Colonic mucosa (tissue), 4 donors: ENCODE measurements at regions not wholly inside any gene's neighbourhood (a gene's known extent, or its start where the extent isn't known, plus 50 kb on each side); places are given as distances from the start of the nearest gene placed in this dataset.

ENCODE experiments used
- DNase-seq: peaks from one replicate; pipeline ENCODE4 v3.0.0-alpha.2; 2020
- H3K27ac ChIP-seq: fragments of 200-600 bp; one replicate; pipeline ENCODE4 v1.8.0; 2021
- H3K27me3 ChIP-seq: fragments of 200-600 bp; one replicate; pipeline ENCODE4 v1.8.0; 2021
- H3K36me3 ChIP-seq: fragments of 200-600 bp; one replicate; pipeline ENCODE4 v1.8.0; 2021
- H3K4me1 ChIP-seq: fragments of 200-600 bp; one replicate; pipeline ENCODE4 v1.8.0; 2021; ENCODE audit warnings: mild to moderate bottlenecking
- H3K4me3 ChIP-seq: fragments of 200-600 bp; one replicate; pipeline ENCODE4 v1.8.0; 2021
- H3K9ac ChIP-seq, 2 donors: one replicate each; pipeline ENCODE4 v1.7.0; 2013; ENCODE audit warnings: control low read depth in 2 of 2, low read depth in 2 of 2, low read length in 2 of 2
- H3K9me3 ChIP-seq: fragments of 200-600 bp; one replicate; pipeline ENCODE4 v1.8.0; 2021
- intact Hi-C: fragments of 100-400 bp; cut with DNase I; formaldehyde crosslinking; loops from one replicate; pipeline ENCODE4 v1.14.1; 2022
- TF ChIP-seq, protein P1 (sequence below): fragments of 200-600 bp; IDR thresholded peaks from one replicate; pipeline ENCODE4 v1.8.0; 2022; ENCODE audit warnings: antibody characterized with exemption, mild to moderate bottlenecking
- donor health status: healthy.
- donor health status: DM: no; HTN: no; CAD: no.
- donor health status: DM: no; HTN: no; CAD: no.

GRCh38 chr14:44785096-44785495 is 176.7 kb downstream of the KLHL28 start:
- Histone ChIP-seq H3K27me3 (no peaks in the 10 kb centered on the region), H3K27ac (no peak overlapping the region), H3K9ac (no peak overlapping the region), H3K4me1 (no peaks in the 10 kb centered on the region), H3K9me3 (no peaks in the 10 kb centered on the region), H3K36me3 (no peaks in the 10 kb centered on the region), H3K4me3 (no peak overlapping the region)
- TF ChIP-seq, protein P1, sequence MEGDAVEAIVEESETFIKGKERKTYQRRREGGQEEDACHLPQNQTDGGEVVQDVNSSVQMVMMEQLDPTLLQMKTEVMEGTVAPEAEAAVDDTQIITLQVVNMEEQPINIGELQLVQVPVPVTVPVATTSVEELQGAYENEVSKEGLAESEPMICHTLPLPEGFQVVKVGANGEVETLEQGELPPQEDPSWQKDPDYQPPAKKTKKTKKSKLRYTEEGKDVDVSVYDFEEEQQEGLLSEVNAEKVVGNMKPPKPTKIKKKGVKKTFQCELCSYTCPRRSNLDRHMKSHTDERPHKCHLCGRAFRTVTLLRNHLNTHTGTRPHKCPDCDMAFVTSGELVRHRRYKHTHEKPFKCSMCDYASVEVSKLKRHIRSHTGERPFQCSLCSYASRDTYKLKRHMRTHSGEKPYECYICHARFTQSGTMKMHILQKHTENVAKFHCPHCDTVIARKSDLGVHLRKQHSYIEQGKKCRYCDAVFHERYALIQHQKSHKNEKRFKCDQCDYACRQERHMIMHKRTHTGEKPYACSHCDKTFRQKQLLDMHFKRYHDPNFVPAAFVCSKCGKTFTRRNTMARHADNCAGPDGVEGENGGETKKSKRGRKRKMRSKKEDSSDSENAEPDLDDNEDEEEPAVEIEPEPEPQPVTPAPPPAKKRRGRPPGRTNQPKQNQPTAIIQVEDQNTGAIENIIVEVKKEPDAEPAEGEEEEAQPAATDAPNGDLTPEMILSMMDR: no peak
- intact Hi-C loops: no loop called here
- no peak for DNase-seq

DNA sequence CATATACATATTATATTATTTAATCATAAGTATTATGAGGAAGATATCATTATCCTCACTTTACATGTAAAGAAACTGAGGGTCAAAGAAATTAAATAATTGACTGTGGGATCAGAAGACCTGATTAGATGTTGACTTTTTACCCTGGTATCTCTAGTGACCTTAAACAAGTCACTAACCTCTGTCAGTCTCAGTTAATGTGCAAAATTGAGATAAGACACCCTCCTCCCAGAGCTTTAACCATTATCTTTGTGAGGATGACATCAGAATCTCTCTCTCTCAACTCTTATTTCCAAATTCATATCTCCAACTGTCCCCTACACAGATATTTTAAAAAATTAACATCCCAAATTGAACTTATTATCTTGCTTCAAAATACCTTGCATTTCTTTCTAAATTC is 177.8 kb downstream of the KLHL28 start:
- Histone ChIP-seq H3K36me3 (no peaks in the 10 kb centered on the region), H3K4me1 (no peaks in the 10 kb centered on the region), H3K27me3 (no peaks in the 10 kb centered on the region), H3K27ac (no peak overlapping the region), H3K9ac (no peak overlapping the region), H3K4me3 (no peak overlapping the region), H3K9me3 (no peaks in the 10 kb centered on the region)
- no peak for DNase-seq
- intact Hi-C loops: no loop called here
- TF ChIP-seq, protein P1: no peak

DNA sequence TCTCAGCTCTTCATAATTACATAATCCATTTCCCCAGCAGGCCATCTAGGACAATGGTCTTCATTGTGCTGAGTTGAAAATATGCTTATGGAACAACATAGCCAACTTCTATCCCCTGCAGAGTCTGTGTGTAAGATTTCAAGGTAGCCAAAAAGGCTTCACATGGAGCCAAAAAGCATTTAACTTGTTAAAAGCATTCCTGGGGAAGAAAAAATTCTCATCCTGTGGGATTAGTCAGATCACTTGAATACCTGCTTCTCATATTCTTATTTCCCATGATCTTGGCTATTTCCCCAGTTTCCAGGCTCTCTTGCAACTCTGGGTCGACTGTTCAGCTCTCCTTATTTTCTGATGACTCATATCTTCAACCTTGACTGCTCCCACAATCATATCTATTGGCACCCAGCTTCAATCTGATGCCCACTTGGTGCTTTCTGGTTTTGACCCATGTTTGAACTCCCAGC is 178.9 kb downstream of the KLHL28 start:
- no peak overlapping the region for H3K27ac ChIP-seq
- H3K9me3 ChIP-seq: no peaks in the 10 kb centered on the region
- no peaks in the 10 kb centered on the region for H3K27me3 ChIP-seq
- no peak overlapping the region for H3K9ac ChIP-seq
- intact Hi-C loops: no loop called here
- DNase-seq: no peak
- H3K4me3 ChIP-seq: no peak overlapping the region
- H3K4me1 ChIP-seq: no peaks in the 10 kb centered on the region
- H3K36me3 ChIP-seq: no peaks in the 10 kb centered on the region
- TF ChIP-seq, protein P1: no peak

DNA sequence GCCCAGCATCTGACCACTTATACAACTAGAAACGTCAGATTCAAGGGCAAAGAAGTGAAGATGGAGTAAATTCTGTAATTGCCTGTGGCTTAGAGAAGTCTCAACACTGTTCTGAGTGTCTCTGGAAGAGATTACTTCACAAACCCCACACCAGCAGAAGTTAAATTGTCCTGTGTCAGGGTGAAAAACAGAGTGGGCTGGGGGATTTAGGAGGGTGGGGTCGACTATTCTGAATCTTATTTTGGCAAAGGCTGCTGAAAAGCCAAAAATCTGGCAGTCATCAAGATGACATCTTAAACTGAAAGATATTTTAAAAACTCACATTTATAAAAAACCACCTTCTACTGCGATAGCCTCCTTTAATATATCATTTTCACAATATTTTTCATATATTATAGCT is 180.8 kb downstream of the KLHL28 start:
- H3K4me3 ChIP-seq: no peak overlapping the region
- intact Hi-C loops: no loop called here
- H3K27me3 ChIP-seq: no peaks in the 10 kb centered on the region
- TF ChIP-seq, protein P1: no peak
- H3K9me3 ChIP-seq: no peaks in the 10 kb centered on the region
- H3K9ac ChIP-seq: no peak overlapping the region
- H3K27ac ChIP-seq: no peak overlapping the region
- H3K36me3 ChIP-seq: no peaks in the 10 kb centered on the region
- no peak for DNase-seq
- H3K4me1 ChIP-seq: no peaks in the 10 kb centered on the region

DNA sequence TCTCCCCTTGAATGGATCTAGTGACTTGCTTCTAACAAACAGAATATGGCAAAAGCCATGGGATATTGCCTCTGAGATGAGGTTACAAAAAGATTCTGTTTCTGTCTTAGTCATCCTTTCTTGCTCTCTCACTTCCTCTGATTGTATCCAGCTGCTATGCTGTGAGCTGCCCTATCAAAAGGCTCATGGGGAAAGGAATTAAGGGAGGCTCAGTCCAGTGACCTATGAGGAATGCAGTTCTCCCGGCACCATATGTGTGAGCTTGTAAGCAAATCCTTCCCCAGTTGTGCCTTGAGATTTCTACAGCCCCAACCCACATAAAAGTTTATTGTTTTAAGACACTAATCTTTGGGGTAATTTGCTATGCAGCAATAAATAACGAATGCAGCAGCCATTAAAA is 183.1 kb downstream of the KLHL28 start:
- no peaks in the 10 kb centered on the region for H3K9me3 ChIP-seq
- no peak for DNase-seq
- no peaks in the 10 kb centered on the region for H3K36me3 ChIP-seq
- H3K4me3 ChIP-seq: no peak overlapping the region
- H3K4me1 ChIP-seq: no peaks in the 10 kb centered on the region
- no peaks in the 10 kb centered on the region for H3K27me3 ChIP-seq
- H3K9ac ChIP-seq: no peak overlapping the region
- TF ChIP-seq, protein P1: no peak
- intact Hi-C loops: no loop called here
- H3K27ac ChIP-seq: no peak overlapping the region

- TF ChIP-seq, protein P1: no peak
- Histone ChIP-seq H3K27me3 (no peaks in the 10 kb centered on the region), H3K9ac (no peak overlapping the region), H3K9me3 (no peaks in the 10 kb centered on the region), H3K36me3 (no peaks in the 10 kb centered on the region), H3K27ac (no peak overlapping the region), H3K4me3 (no peak overlapping the region), H3K4me1 (no peaks in the 10 kb centered on the region)
- no peak for DNase-seq
- intact Hi-C loops: no loop called here
These were observed 184.2 kb downstream of the KLHL28 start for GRCh38 chr14:44777584-44777983.
